HG03354 (cell line): ENCODE measurements at regions not wholly inside any gene's neighbourhood (a gene's known extent, or its start where the extent isn't known, plus 50 kb on each side); places are given as distances from the start of the nearest gene placed in this dataset.

Experiments used
- ATAC-seq: cut with Tn5 transposase; IDR thresholded peaks from one replicate; pipeline ENCODE4 v1.9.1; 2021; ENCODE audit warnings: mild to moderate bottlenecking; ENCODE audit not compliant: unreplicated experiment, poor library complexity, severe bottlenecking

GRCh38 chrX:43604753-43605152 is 51.3 kb upstream of the MAOA start:
- ATAC-seq, result no peak

- ATAC-seq, result no peak
Observed at GRCh38 chrX:43605351-43605750, 50.7 kb upstream of the MAOA start.
